ENCODE measurements at regions not wholly inside any gene's neighbourhood (a gene's known extent, or its start where the extent isn't known, plus 50 kb on each side); places are given as distances from the start of the nearest gene placed in this dataset.

DNA sequence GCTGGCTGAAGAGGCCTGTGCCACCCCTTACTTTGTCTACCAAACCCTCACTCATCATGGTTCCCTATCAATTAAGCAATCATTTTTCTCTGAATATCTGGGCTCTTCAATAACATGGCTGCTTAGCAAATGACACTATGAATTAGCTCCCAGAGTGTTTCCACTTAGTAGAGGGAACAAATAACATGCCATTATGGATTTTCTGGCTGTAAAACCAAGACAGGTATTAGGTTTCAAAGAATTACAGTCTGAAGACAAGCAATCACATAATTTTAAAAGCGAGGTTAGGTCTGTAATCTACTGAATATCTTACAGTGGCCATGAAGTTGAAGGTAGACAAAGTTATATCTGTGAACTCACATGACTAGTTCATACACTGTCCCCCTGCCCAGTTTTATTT, 220.8 kb upstream of the PHYHIPL start:
- Mint-ChIP-seq H3K9me3 (peaks cover 0 to 3% (median 0%) of the 10 kb centered on the region in 11 donors), H3K36me3 (no peaks in the 10 kb centered on the region), H3K27me3 (peaks cover 0 to 9% (median 4%) of the 10 kb centered on the region in 5 donors), H3K27ac (no peak overlapping the region), H3K4me1 (no peaks in the 10 kb centered on the region), H3K4me3 (no peak overlapping the region)
- Histone ChIP-seq H3K9me3 (ENCODE audit: control insufficient read depth in 2 of 3, low read length in 3 of 3) (no peaks in the 10 kb centered on the region), H3K4me1 (ENCODE audit: control insufficient read depth in 2 of 2, insufficient read depth in 2 of 2, low read length in 2 of 2) (no peaks in the 10 kb centered on the region), H3K36me3 (ENCODE audit: control insufficient read depth in 2 of 3, insufficient read depth in 3 of 3, low read length in 3 of 3) (no peaks in the 10 kb centered on the region), H3K4me3 (ENCODE audit: low read length) (no peak overlapping the region), H3K27me3 (ENCODE audit: control insufficient read depth in 2 of 2, insufficient read depth in 2 of 2, low read length in 2 of 2) (no peaks in the 10 kb centered on the region), H3K27ac (ENCODE audit: low read depth, low read length) (no peak overlapping the region)
- POLR2A ChIA-PET, result no interaction called here
- intact Hi-C loops (cut with micrococcal nuclease), result loop anchor here in 1 of 2 donors (10.0 kb wide), 1 partner anchor 849 kb away; no protein-coding TSS in a partner anchor
- DNase-seq, result no peak
- ATAC-seq, result no peak
- CTCF ChIA-PET, result no interaction called here

DNA sequence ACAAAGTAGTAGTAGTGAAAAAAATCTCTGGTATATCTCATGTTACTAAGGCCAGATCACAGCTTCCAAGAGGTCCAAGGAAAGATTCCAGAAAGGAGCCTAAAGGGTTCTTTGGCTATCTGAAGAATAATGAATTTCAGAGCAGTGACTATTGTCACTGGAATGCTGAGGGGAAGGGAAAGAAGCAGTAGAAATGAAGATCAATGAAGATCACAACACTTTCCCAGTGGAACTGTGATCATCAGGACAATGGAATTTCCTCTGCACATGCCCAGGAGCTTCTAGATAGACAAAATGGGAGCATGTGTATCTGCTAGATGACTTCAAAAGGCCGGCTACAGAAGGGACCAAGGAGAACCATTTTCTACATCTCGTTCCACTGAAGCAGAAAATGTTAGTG, 219.5 kb upstream of the PHYHIPL start:
- H3K9me3 ChIP-seq (ENCODE audit: control insufficient read depth in 2 of 3, low read length in 3 of 3), result no peaks in the 10 kb centered on the region
- H3K27ac Mint-ChIP-seq, result no peak overlapping the region
- H3K4me3 Mint-ChIP-seq, result no peak overlapping the region
- H3K4me3 ChIP-seq (ENCODE audit: low read length), result no peak overlapping the region
- no peaks in the 10 kb centered on the region for H3K4me1 ChIP-seq (ENCODE audit: control insufficient read depth in 2 of 2, insufficient read depth in 2 of 2, low read length in 2 of 2)
- ATAC-seq, result no peak
- ChIA-PET POLR2A (no interaction called here), CTCF (no interaction called here)
- H3K36me3 Mint-ChIP-seq, result no peaks in the 10 kb centered on the region
- H3K36me3 ChIP-seq (ENCODE audit: control insufficient read depth in 2 of 3, insufficient read depth in 3 of 3, low read length in 3 of 3), result no peaks in the 10 kb centered on the region
- H3K27me3 Mint-ChIP-seq, result peaks cover 0 to 7% (median 4%) of the 10 kb centered on the region in 5 donors
- peaks cover 0 to 3% (median 0%) of the 10 kb centered on the region in 11 donors for H3K9me3 Mint-ChIP-seq
- intact Hi-C loops (cut with micrococcal nuclease), result loop anchor here in 1 of 2 donors (10.0 kb wide), 1 partner anchor 848 kb away; no protein-coding TSS in a partner anchor
- H3K27ac ChIP-seq (ENCODE audit: low read depth, low read length), result no peak overlapping the region
- H3K27me3 ChIP-seq (ENCODE audit: control insufficient read depth in 2 of 2, insufficient read depth in 2 of 2, low read length in 2 of 2), result no peaks in the 10 kb centered on the region
- DNase-seq, result no peak
- no peaks in the 10 kb centered on the region for H3K4me1 Mint-ChIP-seq

DNA sequence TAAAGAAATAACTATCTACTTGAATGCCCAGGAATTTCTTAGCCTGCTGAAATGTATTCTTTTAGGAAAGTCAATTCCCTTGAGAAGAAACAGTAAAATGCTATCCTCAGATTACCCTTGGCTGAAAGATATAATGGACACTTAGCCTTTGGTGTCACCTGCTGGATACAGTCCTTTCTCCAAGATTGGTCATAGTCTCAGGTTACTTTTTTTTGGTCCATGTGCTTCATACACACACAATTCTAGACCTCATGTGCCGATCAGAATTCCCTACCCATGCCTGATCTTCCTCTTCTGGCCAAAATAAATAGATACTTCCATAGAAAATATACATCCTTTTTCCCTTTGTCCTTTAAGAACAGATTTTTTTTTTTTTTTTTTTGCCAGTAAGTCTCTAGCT, 218.9 kb upstream of the PHYHIPL start:
- ChIA-PET POLR2A (no interaction called here), CTCF (no interaction called here)
- no peaks in the 10 kb centered on the region for H3K27me3 ChIP-seq (ENCODE audit: control insufficient read depth in 2 of 2, insufficient read depth in 2 of 2, low read length in 2 of 2)
- intact Hi-C loops (cut with micrococcal nuclease), result loop anchor here in 1 of 2 donors (10.0 kb wide), 1 partner anchor 847 kb away; no protein-coding TSS in a partner anchor
- no peaks in the 10 kb centered on the region for H3K4me1 ChIP-seq (ENCODE audit: control insufficient read depth in 2 of 2, insufficient read depth in 2 of 2, low read length in 2 of 2)
- Mint-ChIP-seq H3K9me3 (peaks cover 0 to 5% (median 0%) of the 10 kb centered on the region in 11 donors), H3K4me1 (no peaks in the 10 kb centered on the region), H3K27ac (no peak overlapping the region), H3K27me3 (peaks cover 0 to 7% (median 4%) of the 10 kb centered on the region in 5 donors), H3K4me3 (no peak overlapping the region), H3K36me3 (no peaks in the 10 kb centered on the region)
- DNase-seq (no peak), ATAC-seq (no peak)
- no peak overlapping the region for H3K27ac ChIP-seq (ENCODE audit: low read depth, low read length)
- H3K4me3 ChIP-seq (ENCODE audit: low read length), result no peak overlapping the region
- no peaks in the 10 kb centered on the region for H3K36me3 ChIP-seq (ENCODE audit: control insufficient read depth in 2 of 3, insufficient read depth in 3 of 3, low read length in 3 of 3)
- H3K9me3 ChIP-seq (ENCODE audit: control insufficient read depth in 2 of 3, low read length in 3 of 3), result no peaks in the 10 kb centered on the region

DNA sequence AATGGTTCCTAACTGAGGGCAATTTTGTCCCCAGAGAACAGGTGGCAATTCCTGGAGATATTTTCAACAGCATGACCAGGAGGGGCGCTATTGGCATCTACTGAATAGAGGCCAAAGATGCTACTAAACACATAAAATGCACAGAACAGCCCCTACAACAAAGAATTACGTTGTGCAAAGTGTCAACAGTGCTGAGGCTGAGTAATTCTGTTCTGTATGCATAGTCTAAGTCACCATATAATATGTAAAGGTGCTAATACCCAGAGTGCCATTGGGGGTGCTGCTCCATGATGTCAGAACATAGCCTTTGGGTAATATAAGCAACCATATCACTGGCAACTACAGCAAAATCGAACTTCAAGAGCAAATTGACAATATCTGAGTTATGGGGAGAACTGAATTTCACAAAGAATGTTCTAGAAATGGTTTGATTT, 213.3 kb upstream of the PHYHIPL start:
- Mint-ChIP-seq H3K27ac (no peak overlapping the region), H3K27me3 (peaks cover 3 to 24% (median 13%) of the 10 kb centered on the region in 5 donors), H3K4me1 (peaks cover 0 to 2% (median 0%) of the 10 kb centered on the region in 7 donors), H3K36me3 (no peaks in the 10 kb centered on the region), H3K4me3 (no peak overlapping the region), H3K9me3 (peaks cover 0 to 6% (median 0%) of the 10 kb centered on the region in 11 donors)
- DNase-seq (no peak), ATAC-seq (no peak)
- no peaks in the 10 kb centered on the region for H3K36me3 ChIP-seq (ENCODE audit: control insufficient read depth in 2 of 3, insufficient read depth in 3 of 3, low read length in 3 of 3)
- no peaks in the 10 kb centered on the region for H3K4me1 ChIP-seq (ENCODE audit: control insufficient read depth in 2 of 2, insufficient read depth in 2 of 2, low read length in 2 of 2)
- CTCF ChIA-PET, result no interaction called here
- H3K4me3 ChIP-seq (ENCODE audit: low read length), result no peak overlapping the region
- no peaks in the 10 kb centered on the region for H3K9me3 ChIP-seq (ENCODE audit: control insufficient read depth in 2 of 3, low read length in 3 of 3)
- no peak overlapping the region for H3K27ac ChIP-seq (ENCODE audit: low read depth, low read length)
- intact Hi-C loops (cut with micrococcal nuclease), result no loop called here
- no peaks in the 10 kb centered on the region for H3K27me3 ChIP-seq (ENCODE audit: control insufficient read depth in 2 of 2, insufficient read depth in 2 of 2, low read length in 2 of 2)
- POLR2A ChIA-PET, result no interaction called here

DNA sequence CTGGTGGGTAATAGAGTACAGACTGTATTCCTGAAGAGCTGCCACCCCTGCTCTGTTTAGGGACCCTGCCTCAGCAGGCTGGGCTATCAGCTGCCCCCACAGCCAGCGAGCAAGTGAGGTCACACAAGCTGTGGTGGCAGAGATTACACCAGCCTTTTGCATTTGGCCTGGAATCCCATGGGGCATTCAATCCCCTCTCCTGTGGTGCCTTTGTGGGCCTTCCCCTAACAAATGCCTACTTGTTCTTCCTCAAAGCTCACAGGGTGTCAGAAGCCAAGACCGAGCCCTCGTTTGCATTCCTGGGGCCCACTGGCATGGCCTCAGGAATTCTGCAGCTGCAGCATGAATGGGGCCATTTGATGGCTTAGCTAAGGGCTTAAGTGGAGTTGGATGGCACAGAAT, 212.7 kb upstream of the PHYHIPL start:
- ATAC-seq (no peak), DNase-seq (no peak)
- CTCF ChIA-PET, result no interaction called here
- H3K4me3 Mint-ChIP-seq, result no peak overlapping the region
- H3K27me3 ChIP-seq (ENCODE audit: control insufficient read depth in 2 of 2, insufficient read depth in 2 of 2, low read length in 2 of 2), result no peaks in the 10 kb centered on the region
- no peaks in the 10 kb centered on the region for H3K36me3 ChIP-seq (ENCODE audit: control insufficient read depth in 2 of 3, insufficient read depth in 3 of 3, low read length in 3 of 3)
- no peak overlapping the region for H3K4me3 ChIP-seq (ENCODE audit: low read length)
- H3K36me3 Mint-ChIP-seq, result no peaks in the 10 kb centered on the region
- H3K9me3 ChIP-seq (ENCODE audit: control insufficient read depth in 2 of 3, low read length in 3 of 3), result no peaks in the 10 kb centered on the region
- peaks cover 3 to 24% (median 18%) of the 10 kb centered on the region in 5 donors for H3K27me3 Mint-ChIP-seq
- intact Hi-C loops (cut with micrococcal nuclease), result no loop called here
- POLR2A ChIA-PET, result no interaction called here
- H3K27ac ChIP-seq (ENCODE audit: low read depth, low read length), result no peak overlapping the region
- H3K9me3 Mint-ChIP-seq, result peaks cover 0 to 6% (median 0%) of the 10 kb centered on the region in 11 donors
- no peaks in the 10 kb centered on the region for H3K4me1 ChIP-seq (ENCODE audit: control insufficient read depth in 2 of 2, insufficient read depth in 2 of 2, low read length in 2 of 2)
- peak overlapping the region in 1 of 9 donors; percentile 18 for H3K27ac Mint-ChIP-seq
- H3K4me1 Mint-ChIP-seq, result peaks cover 0 to 2% (median 0%) of the 10 kb centered on the region in 7 donors

- Histone ChIP-seq H3K4me3 (ENCODE audit: low read length) (no peak overlapping the region), H3K27ac (ENCODE audit: low read depth, low read length) (no peak overlapping the region), H3K27me3 (ENCODE audit: control insufficient read depth in 2 of 2, insufficient read depth in 2 of 2, low read length in 2 of 2) (no peaks in the 10 kb centered on the region), H3K4me1 (ENCODE audit: control insufficient read depth in 2 of 2, insufficient read depth in 2 of 2, low read length in 2 of 2) (no peaks in the 10 kb centered on the region), H3K9me3 (ENCODE audit: control insufficient read depth in 2 of 3, low read length in 3 of 3) (no peaks in the 10 kb centered on the region), H3K36me3 (ENCODE audit: control insufficient read depth in 2 of 3, insufficient read depth in 3 of 3, low read length in 3 of 3) (no peaks in the 10 kb centered on the region)
- Mint-ChIP-seq H3K9me3 (peaks cover 0 to 6% (median 0%) of the 10 kb centered on the region in 11 donors), H3K4me1 (peaks cover 0 to 2% (median 0%) of the 10 kb centered on the region in 7 donors), H3K27ac (no peak overlapping the region), H3K4me3 (no peak overlapping the region), H3K27me3 (peaks cover 3 to 25% (median 23%) of the 10 kb centered on the region in 5 donors), H3K36me3 (no peaks in the 10 kb centered on the region)
- intact Hi-C loops (cut with micrococcal nuclease), result no loop called here
- ChIA-PET POLR2A (no interaction called here), CTCF (no interaction called here)
- no peak for DNase-seq
- no peak for ATAC-seq
Measured at GRCh38 chr10:58965855-58966254, 210.6 kb upstream of the PHYHIPL start.

GRCh38 chr10:58967551-58968388, 208.7 kb upstream of the PHYHIPL start:
- Mint-ChIP-seq H3K27me3 (peaks cover 3 to 25% (median 23%) of the 10 kb centered on the region in 5 donors), H3K4me1 (peaks cover 0 to 2% (median 0%) of the 10 kb centered on the region in 7 donors), H3K36me3 (no peaks in the 10 kb centered on the region), H3K9me3 (peaks cover 0 to 7% (median 0%) of the 10 kb centered on the region in 11 donors), H3K27ac (no peak overlapping the region), H3K4me3 (no peak overlapping the region)
- no peaks in the 10 kb centered on the region for H3K4me1 ChIP-seq (ENCODE audit: control insufficient read depth in 2 of 2, insufficient read depth in 2 of 2, low read length in 2 of 2)
- intact Hi-C loops (cut with micrococcal nuclease), result no loop called here
- ChIA-PET POLR2A (no interaction called here), CTCF (no interaction called here)
- H3K9me3 ChIP-seq (ENCODE audit: control insufficient read depth in 2 of 3, low read length in 3 of 3), result no peaks in the 10 kb centered on the region
- DNase-seq (no peak), ATAC-seq (peak; percentile 12)
- H3K4me3 ChIP-seq (ENCODE audit: low read length), result no peak overlapping the region
- no peaks in the 10 kb centered on the region for H3K36me3 ChIP-seq (ENCODE audit: control insufficient read depth in 2 of 3, insufficient read depth in 3 of 3, low read length in 3 of 3)
- H3K27ac ChIP-seq (ENCODE audit: low read depth, low read length), result no peak overlapping the region
- H3K27me3 ChIP-seq (ENCODE audit: control insufficient read depth in 2 of 2, insufficient read depth in 2 of 2, low read length in 2 of 2), result no peaks in the 10 kb centered on the region

Measured in naive thymus-derived CD4-positive, alpha-beta T cell (primary cell).